Loucy (cell line): ENCODE measurements at regions not wholly inside any gene's neighbourhood (a gene's known extent, or its start where the extent isn't known, plus 50 kb on each side); places are given as distances from the start of the nearest gene placed in this dataset.

Source experiments
- H2AFZ ChIP-seq: fragments of 200-600 bp; sonication (generic); 2 replicates; pipeline ENCODE4 v1.6.0; 2016; ENCODE audit warnings: antibody characterized with exemption, mild to moderate bottlenecking, low read length, moderate library complexity
- H3F3A ChIP-seq: fragments of 200-600 bp; 2 replicates; pipeline ENCODE4 v1.6.0; 2016; ENCODE audit warnings: antibody characterized with exemption, low read depth, mild to moderate bottlenecking
- H3K27me3 ChIP-seq: fragments of 200-600 bp; sonication (generic); 2 replicates; pipeline ENCODE4 v1.6.1; 2014; ENCODE audit warnings: low read length, mild to moderate bottlenecking; ENCODE audit not compliant: insufficient read depth, poor library complexity, severe bottlenecking
- H3K36me3 ChIP-seq: fragments of 200-600 bp; sonication (generic); 2 replicates; pipeline ENCODE4 v1.6.1; 2016; ENCODE audit warnings: low read length; ENCODE audit not compliant: insufficient read depth
- H3K4me1 ChIP-seq: fragments of 200-600 bp; sonication (generic); 2 replicates; pipeline ENCODE4 v1.5.1; 2014; ENCODE audit warnings: low read length, mild to moderate bottlenecking; ENCODE audit not compliant: insufficient read depth, poor library complexity, severe bottlenecking
- H3K4me2 ChIP-seq: fragments of 200-600 bp; sonication (generic); 2 replicates; pipeline ENCODE4 v1.6.0; 2014; ENCODE audit warnings: antibody characterized with exemption, low read length, low read depth, mild to moderate bottlenecking; ENCODE audit not compliant: poor library complexity, severe bottlenecking
- H3K4me3 ChIP-seq: fragments of 200-600 bp; sonication (generic); 2 replicates; pipeline ENCODE4 v1.5.1; 2014; ENCODE audit warnings: low read length, mild to moderate bottlenecking, mixed read lengths; ENCODE audit not compliant: poor library complexity, severe bottlenecking
- H3K79me2 ChIP-seq: fragments of 200-600 bp; sonication (generic); 2 replicates; pipeline ENCODE4 v1.6.1; 2014; ENCODE audit warnings: low read length; ENCODE audit not compliant: insufficient read depth
- H3K9ac ChIP-seq: fragments of 200-600 bp; sonication (generic); 2 replicates; pipeline ENCODE4 v1.6.0; 2014; ENCODE audit warnings: mild to moderate bottlenecking, low read depth, low read length, moderate library complexity; ENCODE audit not compliant: poor library complexity, severe bottlenecking
- H3K9me2 ChIP-seq: fragments of 200-600 bp; sonication (generic); replicated peaks from 2 replicates; pipeline ENCODE4 v1.6.1; 2016; ENCODE audit warnings: low read depth, low read length, mixed read lengths
- H3K9me3 ChIP-seq: fragments of 200-600 bp; sonication (generic); 2 replicates; pipeline ENCODE4 v1.6.1; 2014; ENCODE audit warnings: mild to moderate bottlenecking, antibody characterized with exemption, low read length, low read depth; ENCODE audit not compliant: insufficient read depth
- H4K20me1 ChIP-seq: fragments of 200-600 bp; sonication (generic); 2 replicates; pipeline ENCODE4 v1.6.0; 2014; ENCODE audit warnings: antibody characterized with exemption, low read length, mild to moderate bottlenecking; ENCODE audit not compliant: insufficient read depth, poor library complexity, severe bottlenecking
- EZH2phosphoT487 ChIP-seq: fragments of 200-600 bp; IDR thresholded peaks from 2 replicates; pipeline ENCODE4 v1.6.1; 2018; ENCODE audit warnings: antibody characterized with exemption, mild to moderate bottlenecking, moderate library complexity, borderline replicate concordance
- TF ChIP-seq, protein P1 (sequence below): fragments of 200-600 bp; sonication (generic); conservative IDR thresholded peaks from 2 replicates; pipeline ENCODE4 v1.5.1; 2014; ENCODE audit warnings: mild to moderate bottlenecking, antibody characterized with exemption, low read length

DNA sequence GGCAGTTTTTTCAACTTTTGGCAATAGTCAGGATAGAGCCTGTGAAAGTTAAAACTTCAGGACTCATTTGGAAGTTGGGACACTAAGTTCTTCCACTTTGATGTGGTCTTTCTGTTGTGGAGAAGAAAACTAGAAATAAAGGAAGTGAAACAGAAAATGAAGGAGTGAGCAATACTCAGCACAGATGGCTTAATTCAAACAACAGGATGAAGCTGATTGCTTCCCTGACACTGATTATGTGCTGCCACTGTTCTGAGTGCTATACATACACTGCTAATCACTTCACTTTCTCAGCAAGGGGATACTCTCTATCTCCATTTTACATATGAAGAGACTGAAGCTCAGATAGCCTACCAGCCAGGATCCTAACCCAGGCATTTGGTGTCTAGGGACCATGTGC lies 235.1 kb upstream of the CPEB2 start:
- no peaks in the 10 kb centered on the region for H3K36me3 ChIP-seq
- H2AFZ ChIP-seq = no peak overlapping the region
- no peak overlapping the region for H3K4me2 ChIP-seq
- no peak overlapping the region for H3K4me3 ChIP-seq
- H3K9me3 ChIP-seq = no peaks in the 10 kb centered on the region
- H3K27me3 ChIP-seq = no peaks in the 10 kb centered on the region
- H3K9me2 ChIP-seq = no peaks in the 10 kb centered on the region
- H3K4me1 ChIP-seq = no peaks in the 10 kb centered on the region
- H3F3A ChIP-seq = no peaks in the 10 kb centered on the region
- no peak for TF ChIP-seq EZH2phosphoT487
- TF ChIP-seq, protein P1, sequence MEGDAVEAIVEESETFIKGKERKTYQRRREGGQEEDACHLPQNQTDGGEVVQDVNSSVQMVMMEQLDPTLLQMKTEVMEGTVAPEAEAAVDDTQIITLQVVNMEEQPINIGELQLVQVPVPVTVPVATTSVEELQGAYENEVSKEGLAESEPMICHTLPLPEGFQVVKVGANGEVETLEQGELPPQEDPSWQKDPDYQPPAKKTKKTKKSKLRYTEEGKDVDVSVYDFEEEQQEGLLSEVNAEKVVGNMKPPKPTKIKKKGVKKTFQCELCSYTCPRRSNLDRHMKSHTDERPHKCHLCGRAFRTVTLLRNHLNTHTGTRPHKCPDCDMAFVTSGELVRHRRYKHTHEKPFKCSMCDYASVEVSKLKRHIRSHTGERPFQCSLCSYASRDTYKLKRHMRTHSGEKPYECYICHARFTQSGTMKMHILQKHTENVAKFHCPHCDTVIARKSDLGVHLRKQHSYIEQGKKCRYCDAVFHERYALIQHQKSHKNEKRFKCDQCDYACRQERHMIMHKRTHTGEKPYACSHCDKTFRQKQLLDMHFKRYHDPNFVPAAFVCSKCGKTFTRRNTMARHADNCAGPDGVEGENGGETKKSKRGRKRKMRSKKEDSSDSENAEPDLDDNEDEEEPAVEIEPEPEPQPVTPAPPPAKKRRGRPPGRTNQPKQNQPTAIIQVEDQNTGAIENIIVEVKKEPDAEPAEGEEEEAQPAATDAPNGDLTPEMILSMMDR = no peak
- H3K9ac ChIP-seq = no peak overlapping the region
- no peaks in the 10 kb centered on the region for H4K20me1 ChIP-seq
- no peaks in the 10 kb centered on the region for H3K79me2 ChIP-seq

DNA sequence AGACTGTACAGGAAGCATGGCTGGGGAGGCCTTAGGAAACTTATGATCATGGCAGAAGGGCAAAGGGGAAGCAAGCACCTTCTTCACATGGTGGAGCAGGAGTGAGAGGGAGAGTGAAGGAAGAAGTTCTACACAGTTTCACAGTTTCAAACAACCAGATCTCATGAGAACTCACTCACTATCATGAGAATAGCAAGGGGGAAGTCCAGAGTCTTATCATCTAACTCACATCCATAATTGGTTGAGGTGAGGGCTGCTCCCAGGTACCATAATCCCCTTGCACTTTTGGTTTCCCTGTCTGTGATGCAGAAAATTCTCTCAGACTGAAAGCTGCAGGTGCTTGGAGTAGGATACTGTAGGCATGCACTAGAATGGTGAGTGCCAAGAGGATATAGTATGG lies 233.8 kb upstream of the CPEB2 start:
- Histone ChIP-seq H3K4me1 (no peaks in the 10 kb centered on the region), H3K27me3 (no peaks in the 10 kb centered on the region), H3K79me2 (no peaks in the 10 kb centered on the region), H4K20me1 (no peaks in the 10 kb centered on the region), H3K4me2 (no peak overlapping the region), H3K9me2 (no peaks in the 10 kb centered on the region), H3F3A (no peaks in the 10 kb centered on the region), H3K36me3 (no peaks in the 10 kb centered on the region), H2AFZ (no peak overlapping the region), H3K9me3 (no peaks in the 10 kb centered on the region), H3K9ac (no peak overlapping the region), H3K4me3 (no peak overlapping the region)
- no peak for TF ChIP-seq EZH2phosphoT487
- TF ChIP-seq, protein P1 = no peak

DNA sequence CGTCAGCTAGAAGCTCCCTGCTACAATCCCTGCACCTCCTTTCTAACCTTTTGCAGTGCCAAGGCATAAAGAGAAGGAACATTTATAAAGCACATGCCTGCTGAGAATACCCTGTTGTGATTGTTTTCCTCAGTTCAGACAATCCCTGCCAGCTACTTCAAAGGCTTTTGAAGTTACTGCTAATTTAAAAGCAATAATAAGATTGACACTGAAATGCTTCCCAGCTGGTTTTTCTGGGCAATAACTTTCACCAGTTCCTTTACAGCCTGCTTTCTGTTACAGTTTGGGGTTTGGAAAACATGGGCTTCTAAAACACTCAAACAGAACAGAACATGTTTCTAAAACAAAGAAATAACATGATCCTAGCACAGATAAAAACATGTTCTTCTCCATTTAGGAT lies 232.3 kb upstream of the CPEB2 start:
- no peaks in the 10 kb centered on the region for H3K36me3 ChIP-seq
- no peaks in the 10 kb centered on the region for H4K20me1 ChIP-seq
- no peaks in the 10 kb centered on the region for H3F3A ChIP-seq
- H3K27me3 ChIP-seq = no peaks in the 10 kb centered on the region
- H3K79me2 ChIP-seq = no peaks in the 10 kb centered on the region
- H3K9me2 ChIP-seq = no peaks in the 10 kb centered on the region
- H3K9me3 ChIP-seq = no peaks in the 10 kb centered on the region
- peaks cover 11% of the 10 kb centered on the region for H3K4me1 ChIP-seq
- H3K9ac ChIP-seq = no peak overlapping the region
- no peak for TF ChIP-seq EZH2phosphoT487
- TF ChIP-seq, protein P1 = no peak
- no peak overlapping the region for H3K4me3 ChIP-seq
- H3K4me2 ChIP-seq = no peak overlapping the region
- no peak overlapping the region for H2AFZ ChIP-seq
